HG03354 (cell line): ENCODE measurements at regions not wholly inside any gene's neighbourhood (a gene's known extent, or its start where the extent isn't known, plus 50 kb on each side); places are given as distances from the start of the nearest gene placed in this dataset.
A peak's percentile ranks its signal among the peaks of the same experiment; 100 is the strongest.

Source experiments
- ATAC-seq: cut with Tn5 transposase; IDR thresholded peaks from one replicate; pipeline ENCODE4 v1.9.1; 2021; ENCODE audit warnings: mild to moderate bottlenecking; ENCODE audit not compliant: unreplicated experiment, poor library complexity, severe bottlenecking

GRCh38 chr1:198472997-198473396 lies 67.5 kb downstream of the ATP6V1G3 start:
- no peak for ATAC-seq

- no peak for ATAC-seq
These were observed 68.4 kb downstream of the ATP6V1G3 start for GRCh38 chr1:198472119-198472518.

- ATAC-seq: no peak
These were observed 72.6 kb downstream of the ATP6V1G3 start for GRCh38 chr1:198467907-198468306.

- ATAC-seq: no peak
These were observed 73.1 kb downstream of the ATP6V1G3 start for GRCh38 chr1:198467342-198467741.

GRCh38 chr1:198465201-198466144 lies 75.0 kb downstream of the ATP6V1G3 start:
- peak; percentile 80 for ATAC-seq

GRCh38 chr1:198463709-198464108 lies 76.8 kb downstream of the ATP6V1G3 start:
- ATAC-seq: no peak

GRCh38 chr1:198462365-198463019 lies 78.0 kb downstream of the ATP6V1G3 start:
- ATAC-seq: no peak

GRCh38 chr1:198455966-198456365 lies 84.5 kb downstream of the ATP6V1G3 start:
- ATAC-seq: no peak

GRCh38 chr1:198449727-198450433 lies 90.6 kb downstream of the ATP6V1G3 start:
- no peak for ATAC-seq

- ATAC-seq: no peak
These were observed 91.2 kb downstream of the ATP6V1G3 start for GRCh38 chr1:198449261-198449660.

GRCh38 chr1:198447468-198447867 lies 93.0 kb downstream of the ATP6V1G3 start:
- ATAC-seq: no peak

GRCh38 chr1:198445872-198446271 lies 94.6 kb downstream of the ATP6V1G3 start:
- no peak for ATAC-seq

- ATAC-seq: no peak
These were observed 95.7 kb downstream of the ATP6V1G3 start for GRCh38 chr1:198444792-198445191.

- no peak for ATAC-seq
These were observed 96.9 kb downstream of the ATP6V1G3 start for GRCh38 chr1:198443365-198444233.

- no peak for ATAC-seq
These were observed 99.6 kb downstream of the ATP6V1G3 start for GRCh38 chr1:198440842-198441241.

- ATAC-seq: no peak
These were observed 103.1 kb downstream of the ATP6V1G3 start for GRCh38 chr1:198437332-198437731.

GRCh38 chr1:198436276-198436675 lies 104.2 kb downstream of the ATP6V1G3 start:
- ATAC-seq: no peak

GRCh38 chr1:198435056-198435455 lies 105.4 kb downstream of the ATP6V1G3 start:
- ATAC-seq: no peak

GRCh38 chr1:198424441-198424840 lies 116.0 kb downstream of the ATP6V1G3 start:
- ATAC-seq: no peak
